ENCODE measurements at regions not wholly inside any gene's neighbourhood (a gene's known extent, or its start where the extent isn't known, plus 50 kb on each side); places are given as distances from the start of the nearest gene placed in this dataset.

GRCh38 chr11:27604416-27604815 is 95.8 kb downstream of the BDNF start:
- H3K27me3 Mint-ChIP-seq (ENCODE audit: unreplicated experiment): peaks cover 2% of the 10 kb centered on the region
- no peak for DNase-seq
- peaks cover 5% of the 10 kb centered on the region for H3K4me1 Mint-ChIP-seq (ENCODE audit: low read depth, unreplicated experiment)
- no peak overlapping the region for H3K4me3 Mint-ChIP-seq (ENCODE audit: unreplicated experiment)
- TF ChIP-seq CTCF (IDR thresholded peaks at IDR 0.05; ENCODE audit: partially characterized antibody, unreplicated experiment): no peak
- H3K9me3 Mint-ChIP-seq (ENCODE audit: unreplicated experiment): no peaks in the 10 kb centered on the region
- peaks cover 5% of the 10 kb centered on the region for H3K36me3 Mint-ChIP-seq (ENCODE audit: unreplicated experiment)
- no peak overlapping the region for H3K27ac Mint-ChIP-seq (ENCODE audit: unreplicated experiment)

GRCh38 chr11:27603376-27603990 is 96.8 kb downstream of the BDNF start:
- peaks cover 5% of the 10 kb centered on the region for H3K4me1 Mint-ChIP-seq (ENCODE audit: low read depth, unreplicated experiment)
- H3K4me3 Mint-ChIP-seq (ENCODE audit: unreplicated experiment): no peak overlapping the region
- no peak for TF ChIP-seq CTCF (IDR thresholded peaks at IDR 0.05; ENCODE audit: partially characterized antibody, unreplicated experiment)
- no peak for DNase-seq
- no peaks in the 10 kb centered on the region for H3K9me3 Mint-ChIP-seq (ENCODE audit: unreplicated experiment)
- H3K27me3 Mint-ChIP-seq (ENCODE audit: unreplicated experiment): peaks cover 2% of the 10 kb centered on the region
- no peak overlapping the region for H3K27ac Mint-ChIP-seq (ENCODE audit: unreplicated experiment)
- peaks cover 5% of the 10 kb centered on the region for H3K36me3 Mint-ChIP-seq (ENCODE audit: unreplicated experiment)

GRCh38 chr11:27600656-27601055 is 94.1 kb upstream of the LIN7C start:
- H3K4me3 Mint-ChIP-seq (ENCODE audit: unreplicated experiment): no peak overlapping the region
- no peak for DNase-seq
- H3K36me3 Mint-ChIP-seq (ENCODE audit: unreplicated experiment): peaks cover 5% of the 10 kb centered on the region
- no peak for TF ChIP-seq CTCF (IDR thresholded peaks at IDR 0.05; ENCODE audit: partially characterized antibody, unreplicated experiment)
- no peaks in the 10 kb centered on the region for H3K9me3 Mint-ChIP-seq (ENCODE audit: unreplicated experiment)
- no peak overlapping the region for H3K27ac Mint-ChIP-seq (ENCODE audit: unreplicated experiment)
- H3K27me3 Mint-ChIP-seq (ENCODE audit: unreplicated experiment): peaks cover 2% of the 10 kb centered on the region
- H3K4me1 Mint-ChIP-seq (ENCODE audit: low read depth, unreplicated experiment): peaks cover 5% of the 10 kb centered on the region

GRCh38 chr11:27599217-27599616 is 92.6 kb upstream of the LIN7C start:
- H3K4me3 Mint-ChIP-seq (ENCODE audit: unreplicated experiment): no peak overlapping the region
- H3K27ac Mint-ChIP-seq (ENCODE audit: unreplicated experiment): no peak overlapping the region
- H3K27me3 Mint-ChIP-seq (ENCODE audit: unreplicated experiment): peaks cover 2% of the 10 kb centered on the region
- DNase-seq: no peak
- TF ChIP-seq CTCF (IDR thresholded peaks at IDR 0.05; ENCODE audit: partially characterized antibody, unreplicated experiment): no peak
- H3K4me1 Mint-ChIP-seq (ENCODE audit: low read depth, unreplicated experiment): peaks cover 5% of the 10 kb centered on the region
- H3K9me3 Mint-ChIP-seq (ENCODE audit: unreplicated experiment): peaks cover 1% of the 10 kb centered on the region
- peaks cover 5% of the 10 kb centered on the region for H3K36me3 Mint-ChIP-seq (ENCODE audit: unreplicated experiment)

GRCh38 chr11:27596802-27597201 is 90.2 kb upstream of the LIN7C start:
- H3K4me1 Mint-ChIP-seq (ENCODE audit: low read depth, unreplicated experiment): peaks cover 5% of the 10 kb centered on the region
- H3K27ac Mint-ChIP-seq (ENCODE audit: unreplicated experiment): no peak overlapping the region
- peaks cover 8% of the 10 kb centered on the region for H3K36me3 Mint-ChIP-seq (ENCODE audit: unreplicated experiment)
- no peak for DNase-seq
- peaks cover 1% of the 10 kb centered on the region for H3K9me3 Mint-ChIP-seq (ENCODE audit: unreplicated experiment)
- TF ChIP-seq CTCF (IDR thresholded peaks at IDR 0.05; ENCODE audit: partially characterized antibody, unreplicated experiment): no peak
- no peak overlapping the region for H3K4me3 Mint-ChIP-seq (ENCODE audit: unreplicated experiment)
- H3K27me3 Mint-ChIP-seq (ENCODE audit: unreplicated experiment): no peaks in the 10 kb centered on the region
